ENCODE measurements at regions not wholly inside any gene's neighbourhood (a gene's known extent, or its start where the extent isn't known, plus 50 kb on each side); places are given as distances from the start of the nearest gene placed in this dataset.

DNA sequence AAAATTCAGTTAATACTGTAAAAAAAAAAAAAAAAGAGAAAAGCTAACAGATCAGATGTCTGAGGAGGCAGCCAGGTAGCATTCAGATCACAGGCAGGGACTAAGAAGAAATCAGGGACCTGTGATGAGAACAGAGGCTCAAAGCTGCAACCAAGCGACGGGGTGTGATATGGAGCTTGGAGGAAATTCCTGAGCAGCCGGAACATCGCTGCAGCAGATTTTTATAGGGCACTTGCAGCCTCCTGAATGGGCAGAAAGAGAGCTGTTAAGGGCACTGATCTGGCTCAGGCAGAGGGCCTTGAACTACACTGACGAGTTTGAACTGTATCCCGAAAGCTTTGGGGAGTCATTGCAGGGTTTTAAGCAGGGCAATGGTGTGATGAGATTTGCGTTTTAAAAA is 315.4 kb downstream of the ADGRL2 start:
- no peak overlapping the region for H3K4me3 ChIP-seq
- no peaks in the 10 kb centered on the region for H3K36me3 ChIP-seq
- DNase-seq (ENCODE audit: low read depth in 1 of 2, low spot score in 2 of 2), result no peak
- no peaks in the 10 kb centered on the region for H3K9me3 ChIP-seq (replicated peaks)
- H3K4me1 ChIP-seq (replicated peaks), result no peaks in the 10 kb centered on the region
- no peak overlapping the region for H3K27ac ChIP-seq
- H3K27me3 ChIP-seq (replicated peaks), result no peaks in the 10 kb centered on the region

DNA sequence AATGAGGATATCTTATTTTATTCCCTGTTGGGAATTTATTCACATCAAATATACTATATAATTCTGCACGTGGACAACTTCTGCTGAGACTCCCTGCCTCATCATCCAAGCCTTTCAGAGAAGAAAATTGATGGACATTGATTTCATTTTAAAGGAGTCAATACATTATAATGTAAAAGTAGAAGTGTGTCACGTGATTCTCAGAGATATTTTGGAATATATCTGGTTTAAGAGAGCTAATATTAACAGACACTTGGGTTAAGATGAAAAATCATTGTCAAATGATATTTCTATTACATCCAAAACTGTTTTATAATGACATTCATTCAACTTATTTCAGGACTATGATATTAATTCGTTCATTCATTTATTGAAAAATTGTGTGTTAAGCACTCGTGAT is 314.2 kb downstream of the ADGRL2 start:
- Histone ChIP-seq H3K27ac (no peak overlapping the region), H3K9me3 (replicated peaks) (no peaks in the 10 kb centered on the region), H3K36me3 (no peaks in the 10 kb centered on the region), H3K4me1 (replicated peaks) (no peaks in the 10 kb centered on the region), H3K4me3 (no peak overlapping the region), H3K27me3 (replicated peaks) (no peaks in the 10 kb centered on the region)
- DNase-seq (ENCODE audit: low read depth in 1 of 2, low spot score in 2 of 2), result no peak

DNA sequence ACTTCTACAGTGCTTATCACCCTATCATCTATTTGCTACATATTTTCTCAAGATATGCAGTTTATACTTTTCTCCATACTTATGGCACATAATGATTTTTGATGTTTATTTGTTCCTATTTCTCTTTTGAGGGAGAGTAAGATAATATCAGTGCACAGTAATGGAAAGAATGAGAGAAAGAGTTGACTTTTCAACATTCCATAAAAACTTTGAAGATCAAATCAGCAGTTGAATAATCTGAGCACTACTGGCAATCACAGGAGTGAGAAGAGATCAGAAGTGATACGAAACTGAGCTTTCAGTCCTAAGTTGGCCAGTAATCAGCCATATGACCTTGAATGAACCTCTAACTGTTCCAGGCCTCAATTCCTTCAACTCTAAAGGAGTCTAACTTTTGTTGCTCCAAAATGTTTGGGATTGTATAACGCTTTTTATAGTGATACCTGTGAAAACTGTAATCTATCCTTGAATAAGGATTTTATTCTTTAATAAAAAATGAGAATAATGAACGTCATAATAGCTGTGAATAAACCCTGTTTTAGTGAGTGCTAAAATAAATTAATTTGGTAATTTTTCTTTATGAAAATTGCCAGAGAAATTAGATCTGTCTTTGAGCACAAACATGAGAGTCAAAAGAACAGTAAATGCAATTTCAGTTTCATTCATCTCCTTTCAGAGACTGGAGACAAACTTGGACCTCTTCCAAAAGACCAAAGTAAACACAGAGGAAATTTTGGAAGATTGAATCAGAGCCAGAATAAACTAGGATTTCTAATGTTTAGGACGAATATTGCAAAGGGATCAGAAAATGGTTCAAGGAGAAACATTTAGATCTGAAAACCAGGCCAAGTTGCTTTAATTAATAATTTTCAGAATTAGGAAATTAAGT is 309.9 kb downstream of the ADGRL2 start:
- no peaks in the 10 kb centered on the region for H3K27me3 ChIP-seq (replicated peaks)
- H3K4me1 ChIP-seq (replicated peaks), result no peaks in the 10 kb centered on the region
- H3K27ac ChIP-seq, result no peak overlapping the region
- DNase-seq (ENCODE audit: low read depth in 1 of 2, low spot score in 2 of 2), result no peak
- H3K9me3 ChIP-seq (replicated peaks), result no peaks in the 10 kb centered on the region
- H3K4me3 ChIP-seq, result no peak overlapping the region
- H3K36me3 ChIP-seq, result no peaks in the 10 kb centered on the region

DNA sequence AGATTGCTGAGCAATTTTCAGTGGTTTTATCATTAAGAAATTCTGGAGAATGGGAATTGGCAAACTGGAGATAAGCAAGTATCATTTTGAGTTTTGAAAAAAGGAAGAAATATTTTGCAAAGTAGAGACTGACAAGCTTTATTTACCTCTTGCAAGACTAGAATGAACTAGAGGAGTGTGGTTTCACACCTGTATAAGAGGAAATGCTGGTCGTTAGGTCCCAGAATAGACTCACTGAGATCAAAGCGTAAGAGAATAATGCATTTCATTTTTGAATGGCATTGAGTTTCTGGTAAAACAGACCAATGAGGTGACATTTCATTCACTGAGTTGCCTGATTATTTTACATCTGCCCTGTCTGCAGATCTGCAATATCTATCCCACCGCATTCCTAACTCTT is 308.1 kb downstream of the ADGRL2 start:
- DNase-seq (ENCODE audit: low read depth in 1 of 2, low spot score in 2 of 2), result no peak
- no peak overlapping the region for H3K4me3 ChIP-seq

DNA sequence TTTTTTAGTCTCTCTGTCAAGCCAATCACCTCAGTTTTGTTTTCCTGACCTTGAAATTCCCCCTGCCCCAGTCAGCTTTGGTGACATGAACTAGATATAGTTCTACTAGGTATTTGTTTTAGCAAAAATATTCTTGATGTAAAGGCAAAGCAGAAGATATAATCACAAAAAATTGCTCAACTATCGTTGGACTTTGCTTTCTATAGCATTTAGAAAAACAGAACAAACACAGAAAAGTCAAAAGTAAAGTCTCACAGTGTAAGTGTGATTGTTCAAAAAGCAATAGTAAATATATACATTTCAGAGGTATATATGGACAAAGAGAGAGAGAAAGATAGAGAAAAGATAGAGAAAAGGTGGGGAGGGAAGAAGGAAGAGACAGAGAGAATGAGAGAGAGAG is 305.9 kb downstream of the ADGRL2 start:
- H3K27ac ChIP-seq, result no peak overlapping the region
- DNase-seq (ENCODE audit: low read depth in 1 of 2, low spot score in 2 of 2), result no peak

More for the DNA sequence above, 308.1 kb downstream of the ADGRL2 start:
- Histone ChIP-seq H3K27me3 (replicated peaks) (no peaks in the 10 kb centered on the region), H3K27ac (no peak overlapping the region), H3K4me1 (replicated peaks) (no peaks in the 10 kb centered on the region), H3K9me3 (replicated peaks) (no peaks in the 10 kb centered on the region), H3K36me3 (no peaks in the 10 kb centered on the region)

GRCh38 chr1:82099170-82099569 is 298.4 kb downstream of the ADGRL2 start:
- Histone ChIP-seq H3K36me3 (no peaks in the 10 kb centered on the region), H3K27me3 (replicated peaks) (no peaks in the 10 kb centered on the region), H3K4me1 (replicated peaks) (no peaks in the 10 kb centered on the region), H3K4me3 (no peak overlapping the region), H3K9me3 (replicated peaks) (peaks cover 4% of the 10 kb centered on the region; the same call in 1 of the 2 replicates), H3K27ac (no peak overlapping the region)
- no peak for DNase-seq (ENCODE audit: low read depth in 1 of 2, low spot score in 2 of 2)

More for the DNA sequence above, 305.9 kb downstream of the ADGRL2 start:
- no peaks in the 10 kb centered on the region for H3K4me1 ChIP-seq (replicated peaks)
- no peaks in the 10 kb centered on the region for H3K27me3 ChIP-seq (replicated peaks)
- no peaks in the 10 kb centered on the region for H3K36me3 ChIP-seq
- no peak overlapping the region for H3K4me3 ChIP-seq
- no peaks in the 10 kb centered on the region for H3K9me3 ChIP-seq (replicated peaks)

- Histone ChIP-seq H3K4me1 (replicated peaks) (no peaks in the 10 kb centered on the region), H3K36me3 (no peaks in the 10 kb centered on the region), H3K27ac (no peak overlapping the region), H3K27me3 (replicated peaks) (no peaks in the 10 kb centered on the region), H3K4me3 (no peak overlapping the region), H3K9me3 (replicated peaks) (peaks cover 4% of the 10 kb centered on the region; the same call in 1 of the 2 replicates)
- DNase-seq (ENCODE audit: low read depth in 1 of 2, low spot score in 2 of 2), result no peak
Measured at GRCh38 chr1:82094136-82094535, 293.4 kb downstream of the ADGRL2 start.

DNA sequence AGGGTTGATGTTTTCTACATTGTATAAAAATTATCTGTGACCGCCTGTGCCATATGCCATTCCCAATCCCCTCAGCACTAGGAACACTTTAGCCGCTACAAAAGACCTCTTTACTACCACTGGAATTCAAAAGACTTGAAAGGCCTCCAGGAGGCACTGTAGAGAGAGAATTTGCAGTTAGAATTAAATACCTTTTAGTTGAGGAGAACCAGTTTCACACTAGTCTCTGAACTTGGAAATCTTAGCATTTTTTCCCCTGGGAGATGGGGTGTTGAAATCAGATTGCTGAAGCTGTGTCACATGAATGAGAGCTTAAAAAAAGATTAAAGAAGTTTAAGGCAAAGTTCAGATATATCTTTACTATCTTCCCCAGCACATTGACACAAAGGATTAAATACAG is 291.0 kb downstream of the ADGRL2 start:
- Histone ChIP-seq H3K4me3 (no peak overlapping the region), H3K27ac (no peak overlapping the region), H3K27me3 (replicated peaks) (no peaks in the 10 kb centered on the region), H3K9me3 (replicated peaks) (no peaks in the 10 kb centered on the region), H3K36me3 (no peaks in the 10 kb centered on the region), H3K4me1 (replicated peaks) (no peaks in the 10 kb centered on the region)
- DNase-seq (ENCODE audit: low read depth in 1 of 2, low spot score in 2 of 2), result no peak

- no peak for DNase-seq (ENCODE audit: low read depth in 1 of 2, low spot score in 2 of 2)
- Histone ChIP-seq H3K9me3 (replicated peaks) (no peaks in the 10 kb centered on the region), H3K27me3 (replicated peaks) (no peaks in the 10 kb centered on the region), H3K4me1 (replicated peaks) (no peaks in the 10 kb centered on the region), H3K36me3 (no peaks in the 10 kb centered on the region), H3K4me3 (no peak overlapping the region), H3K27ac (no peak overlapping the region)
Measured at GRCh38 chr1:82091265-82091664, 290.5 kb downstream of the ADGRL2 start.

DNA sequence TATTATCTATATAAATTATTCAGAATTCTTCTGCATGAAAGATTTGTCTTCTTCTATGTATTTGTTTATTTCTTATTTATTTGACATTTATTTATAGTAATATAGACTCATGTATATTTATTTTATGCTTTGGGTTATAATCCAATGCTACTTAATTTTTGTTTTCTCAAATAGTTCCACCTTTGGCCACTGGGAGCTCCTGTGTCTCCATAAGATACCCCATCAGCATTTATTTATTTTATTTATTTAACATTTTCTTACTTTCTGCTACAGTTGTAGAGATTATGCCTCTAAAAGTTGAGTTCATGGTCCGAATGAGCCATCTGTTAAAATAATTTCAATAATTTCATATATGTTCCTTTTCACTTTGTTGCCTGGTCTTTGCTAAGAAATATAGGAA is 289.4 kb downstream of the ADGRL2 start:
- no peak overlapping the region for H3K27ac ChIP-seq
- no peak for DNase-seq (ENCODE audit: low read depth in 1 of 2, low spot score in 2 of 2)
- no peaks in the 10 kb centered on the region for H3K4me1 ChIP-seq (replicated peaks)
- H3K36me3 ChIP-seq, result no peaks in the 10 kb centered on the region
- no peak overlapping the region for H3K4me3 ChIP-seq
- H3K27me3 ChIP-seq (replicated peaks), result no peaks in the 10 kb centered on the region
- no peaks in the 10 kb centered on the region for H3K9me3 ChIP-seq (replicated peaks)

DNA sequence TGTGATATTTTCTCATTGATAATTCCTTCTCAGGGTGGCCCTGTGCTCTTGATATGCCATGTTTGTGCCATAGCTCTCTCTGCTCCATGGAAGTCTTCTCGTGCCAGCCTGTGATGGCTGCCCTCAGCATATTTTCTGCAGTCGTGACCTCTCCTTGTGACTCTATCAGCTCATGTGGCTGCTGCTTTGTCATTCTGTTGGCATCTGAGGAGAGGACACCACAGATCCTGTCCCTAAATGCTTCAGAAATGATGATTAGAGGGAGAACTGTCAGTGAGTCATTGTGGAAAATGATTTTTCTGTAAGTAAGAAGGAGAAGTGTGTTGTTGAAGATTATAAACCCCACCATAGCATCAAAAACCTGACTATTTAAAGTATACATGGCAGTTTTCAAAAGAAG is 286.0 kb downstream of the ADGRL2 start:
- H3K9me3 ChIP-seq (replicated peaks), result no peaks in the 10 kb centered on the region
- no peak for DNase-seq (ENCODE audit: low read depth in 1 of 2, low spot score in 2 of 2)
- no peaks in the 10 kb centered on the region for H3K36me3 ChIP-seq
- H3K4me1 ChIP-seq (replicated peaks), result no peaks in the 10 kb centered on the region
- H3K27ac ChIP-seq, result no peak overlapping the region
- no peaks in the 10 kb centered on the region for H3K27me3 ChIP-seq (replicated peaks)
- no peak overlapping the region for H3K4me3 ChIP-seq

DNA sequence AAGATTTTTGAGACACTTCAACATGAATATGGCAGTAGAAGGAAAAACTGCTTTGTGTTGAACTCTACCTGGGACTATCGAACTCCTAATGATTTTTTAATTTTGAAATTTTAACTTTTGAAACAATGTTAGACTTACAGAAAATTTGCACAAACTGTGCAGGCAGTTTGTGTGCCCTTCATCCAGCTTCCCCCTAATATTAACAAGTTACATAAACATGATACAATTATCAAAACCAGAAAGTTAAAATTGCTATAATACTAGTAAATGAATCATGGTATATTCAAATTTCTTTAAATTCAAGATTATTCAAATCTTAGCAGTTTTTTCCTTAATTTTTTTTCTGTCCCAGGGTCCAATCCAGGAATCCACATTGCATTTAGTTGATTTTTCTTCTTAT is 278.9 kb downstream of the ADGRL2 start:
- H3K36me3 ChIP-seq, result no peaks in the 10 kb centered on the region
- no peaks in the 10 kb centered on the region for H3K9me3 ChIP-seq (replicated peaks)

DNA sequence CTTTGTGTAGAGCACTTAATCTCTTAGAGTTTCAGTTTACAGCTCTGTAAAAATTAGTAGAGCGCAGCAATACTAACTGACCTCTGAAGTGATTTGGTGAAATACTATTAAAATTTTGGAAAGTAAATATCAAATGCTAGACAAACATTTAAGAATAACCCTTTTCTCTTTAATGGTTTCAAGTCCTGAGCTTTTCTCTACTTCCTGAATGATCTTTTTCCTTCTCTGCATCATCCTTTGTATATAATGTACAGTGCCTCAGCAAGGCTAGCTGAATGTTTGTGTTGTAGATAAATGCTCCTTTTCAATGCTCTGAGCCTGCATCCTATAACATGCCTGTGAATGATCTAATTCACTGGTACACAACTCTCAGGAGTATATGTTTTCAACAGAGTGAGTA is 272.9 kb downstream of the ADGRL2 start:
- H3K36me3 ChIP-seq, result no peaks in the 10 kb centered on the region
- no peak for DNase-seq (ENCODE audit: low read depth in 1 of 2, low spot score in 2 of 2)
- H3K4me3 ChIP-seq, result no peak overlapping the region

More for the DNA sequence above, 278.9 kb downstream of the ADGRL2 start:
- Histone ChIP-seq H3K27ac (no peak overlapping the region), H3K27me3 (replicated peaks) (no peaks in the 10 kb centered on the region), H3K4me3 (no peak overlapping the region), H3K4me1 (replicated peaks) (no peaks in the 10 kb centered on the region)
- no peak for DNase-seq (ENCODE audit: low read depth in 1 of 2, low spot score in 2 of 2)

DNA sequence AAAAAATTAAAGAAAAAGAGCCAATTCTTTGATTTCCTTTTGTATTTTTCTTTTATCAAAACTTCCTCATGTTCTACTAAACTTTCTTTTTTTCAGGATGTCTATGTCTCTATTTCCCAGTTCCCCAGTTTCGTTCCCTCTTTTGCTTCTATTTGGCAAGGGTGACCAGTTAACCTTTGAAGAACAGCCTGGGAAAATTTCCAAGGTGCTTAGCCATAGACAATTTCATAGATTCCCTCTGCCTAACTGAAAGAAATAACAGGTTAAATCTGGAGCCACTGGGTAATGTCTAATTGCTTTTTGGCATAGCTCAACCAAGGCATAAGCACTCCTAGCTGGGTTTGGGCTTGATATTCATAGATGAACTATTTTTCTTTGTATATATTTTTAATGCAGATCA is 272.3 kb downstream of the ADGRL2 start:
- no peak for DNase-seq (ENCODE audit: low read depth in 1 of 2, low spot score in 2 of 2)

More for the DNA sequence above, 272.9 kb downstream of the ADGRL2 start:
- Histone ChIP-seq H3K27me3 (replicated peaks) (no peaks in the 10 kb centered on the region), H3K4me1 (replicated peaks) (no peaks in the 10 kb centered on the region), H3K27ac (no peak overlapping the region), H3K9me3 (replicated peaks) (no peaks in the 10 kb centered on the region)

DNA sequence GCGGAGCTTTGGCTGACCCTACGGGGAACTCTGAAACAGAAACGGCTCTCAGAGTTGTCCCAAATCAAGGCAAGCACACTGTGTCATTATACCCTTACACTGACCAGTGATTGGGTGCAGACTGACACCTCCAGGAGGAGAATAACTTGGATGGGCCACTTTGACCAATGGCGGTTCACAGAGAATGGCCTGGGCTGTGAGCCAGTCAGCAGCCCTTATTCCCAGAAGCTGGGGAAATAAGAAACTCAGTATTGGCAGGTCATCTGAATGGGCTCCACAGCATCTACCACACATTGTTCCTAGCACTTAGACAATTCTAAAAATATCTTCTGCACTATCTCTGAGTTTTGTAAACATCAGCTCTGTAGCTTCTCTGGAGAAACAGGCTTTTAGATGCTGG is 265.2 kb downstream of the ADGRL2 start:
- no peak overlapping the region for H3K4me3 ChIP-seq
- H3K4me1 ChIP-seq (replicated peaks), result no peaks in the 10 kb centered on the region
- H3K27ac ChIP-seq, result no peak overlapping the region
- H3K27me3 ChIP-seq (replicated peaks), result no peaks in the 10 kb centered on the region
- no peak for DNase-seq (ENCODE audit: low read depth in 1 of 2, low spot score in 2 of 2)
- no peaks in the 10 kb centered on the region for H3K36me3 ChIP-seq
- no peaks in the 10 kb centered on the region for H3K9me3 ChIP-seq (replicated peaks)

More for the DNA sequence above, 272.3 kb downstream of the ADGRL2 start:
- Histone ChIP-seq H3K27me3 (replicated peaks) (no peaks in the 10 kb centered on the region), H3K36me3 (no peaks in the 10 kb centered on the region), H3K4me1 (replicated peaks) (no peaks in the 10 kb centered on the region), H3K4me3 (no peak overlapping the region), H3K9me3 (replicated peaks) (no peaks in the 10 kb centered on the region), H3K27ac (no peak overlapping the region)
